HCT116 (cell line): ENCODE measurements at regions not wholly inside any gene's neighbourhood (a gene's known extent, or its start where the extent isn't known, plus 50 kb on each side); places are given as distances from the start of the nearest gene placed in this dataset.

ENCODE experiments used
- POLR2AphosphoS5 ChIP-seq: IDR thresholded peaks from 2 replicates; pipeline ENCODE4 v1.6.1; 2011; ENCODE audit warnings: mild to moderate bottlenecking, low read depth, low read length, moderate library complexity
- SIN3A ChIP-seq: IDR thresholded peaks from 2 replicates; pipeline ENCODE4 v1.6.1; 2012; ENCODE audit warnings: low read depth
- TF ChIP-seq, protein P1 (sequence below), 3 experiments: fragments of 200-600 bp in 1 of 3; sonication (generic) in 1 of 3; IDR thresholded peaks in 2 of 3; conservative IDR thresholded peaks in 1 of 3; 2 replicates each; pipeline ENCODE4 v1.5.1; 2012 to 2017; ENCODE audit warnings: low read depth in 2 of 3, low read length in 2 of 3, antibody characterized with exemption in 1 of 3, borderline replicate concordance in 1 of 3, control low read depth in 1 of 3, mild to moderate bottlenecking in 1 of 3, mixed read lengths in 1 of 3, mixed run types in 1 of 3, moderate library complexity in 1 of 3; ENCODE audit not compliant: insufficient read depth in 1 of 3

GRCh38 chr16:17017442-17017841 is 453.3 kb downstream of the XYLT1 start:
- TF ChIP-seq, protein P1, sequence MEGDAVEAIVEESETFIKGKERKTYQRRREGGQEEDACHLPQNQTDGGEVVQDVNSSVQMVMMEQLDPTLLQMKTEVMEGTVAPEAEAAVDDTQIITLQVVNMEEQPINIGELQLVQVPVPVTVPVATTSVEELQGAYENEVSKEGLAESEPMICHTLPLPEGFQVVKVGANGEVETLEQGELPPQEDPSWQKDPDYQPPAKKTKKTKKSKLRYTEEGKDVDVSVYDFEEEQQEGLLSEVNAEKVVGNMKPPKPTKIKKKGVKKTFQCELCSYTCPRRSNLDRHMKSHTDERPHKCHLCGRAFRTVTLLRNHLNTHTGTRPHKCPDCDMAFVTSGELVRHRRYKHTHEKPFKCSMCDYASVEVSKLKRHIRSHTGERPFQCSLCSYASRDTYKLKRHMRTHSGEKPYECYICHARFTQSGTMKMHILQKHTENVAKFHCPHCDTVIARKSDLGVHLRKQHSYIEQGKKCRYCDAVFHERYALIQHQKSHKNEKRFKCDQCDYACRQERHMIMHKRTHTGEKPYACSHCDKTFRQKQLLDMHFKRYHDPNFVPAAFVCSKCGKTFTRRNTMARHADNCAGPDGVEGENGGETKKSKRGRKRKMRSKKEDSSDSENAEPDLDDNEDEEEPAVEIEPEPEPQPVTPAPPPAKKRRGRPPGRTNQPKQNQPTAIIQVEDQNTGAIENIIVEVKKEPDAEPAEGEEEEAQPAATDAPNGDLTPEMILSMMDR (IDR thresholded peaks at IDR 0.05 in 2 of 3, conservative IDR thresholded peaks at IDR 0.05 in 1 of 3; ENCODE audit: borderline replicate concordance in 1 of 3, insufficient read depth in 1 of 3, low read depth in 2 of 3, low read length in 2 of 3) = no peak
- TF ChIP-seq SIN3A (no peak), POLR2AphosphoS5 (no peak)
